Left cardiac atrium (tissue), 4 donors: ENCODE measurements at regions not wholly inside any gene's neighbourhood (a gene's known extent, or its start where the extent isn't known, plus 50 kb on each side); places are given as distances from the start of the nearest gene placed in this dataset.
A peak's percentile ranks its signal among the peaks of the same experiment; 100 is the strongest.

Experiments used
- ATAC-seq, 2 donors: fragments of 200-7000 bp; cut with Tn5 transposase; one replicate each; pipeline ENCODE4 v1.9.1; 2020; ENCODE audit warnings: mild to moderate bottlenecking in 2 of 2, moderate library complexity in 2 of 2
- DNase-seq: peaks from one replicate; pipeline ENCODE4 v3.0.0-alpha.2; 2020
- intact Hi-C, 2 donors: fragments of 100-400 bp; cut with DNase I; formaldehyde crosslinking; loops; one replicate each; pipeline versions ENCODE4 v1.14.1 to v1.15.1; 2022 to 2023
- donor health status: DM: no; HTN: yes; CAD: no.
- donor health status: DM: no; HTN: yes; CAD: no; lungs with severe emphysema.
- donor health status: DM: yes; HTN: yes; CAD: no.
- donor health status: Dilated cardiomyopathy.

DNA sequence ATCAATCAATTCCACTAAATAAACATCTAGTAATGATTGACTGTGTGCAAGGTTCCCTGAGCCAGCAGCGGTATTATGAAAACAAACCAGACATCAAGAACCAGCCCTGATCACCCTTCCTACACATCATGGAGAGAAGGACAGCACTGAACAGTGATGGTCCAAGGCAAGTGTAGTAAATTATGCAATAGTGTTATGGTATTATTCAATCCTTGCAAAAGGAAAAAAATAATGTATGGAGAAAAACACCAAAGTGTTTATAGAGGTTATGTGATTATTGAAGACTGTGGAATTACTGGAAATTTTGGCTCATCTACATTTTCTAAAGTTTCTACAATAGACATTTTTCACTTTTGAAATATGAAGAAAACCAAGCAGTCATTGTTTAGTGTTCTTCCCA, 105.3 kb downstream of the RCN1 start:
- DNase-seq, result no peak
- ATAC-seq, result no peak
- intact Hi-C loops, result no loop called here

DNA sequence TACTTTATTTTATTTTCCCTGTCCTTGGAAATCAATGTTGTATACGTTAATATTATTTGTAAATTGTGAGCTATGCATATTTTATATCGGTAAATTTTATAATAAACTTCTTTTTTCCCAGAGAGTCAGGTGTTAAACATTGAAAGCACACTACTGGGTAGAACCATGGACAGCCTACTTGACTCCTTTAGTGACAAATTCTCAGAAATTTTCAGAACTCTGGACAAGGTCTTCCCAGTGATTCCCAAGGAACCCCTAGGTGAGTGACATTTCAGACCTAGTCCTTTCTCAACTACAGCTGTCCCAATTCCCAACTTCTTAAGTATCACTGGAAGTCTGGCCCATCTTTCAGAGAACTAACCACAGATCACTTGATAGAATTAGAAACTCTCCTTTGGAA, 107.2 kb downstream of the RCN1 start:
- DNase-seq, result no peak
- ATAC-seq, result no peak
- intact Hi-C loops, result no loop called here

DNA sequence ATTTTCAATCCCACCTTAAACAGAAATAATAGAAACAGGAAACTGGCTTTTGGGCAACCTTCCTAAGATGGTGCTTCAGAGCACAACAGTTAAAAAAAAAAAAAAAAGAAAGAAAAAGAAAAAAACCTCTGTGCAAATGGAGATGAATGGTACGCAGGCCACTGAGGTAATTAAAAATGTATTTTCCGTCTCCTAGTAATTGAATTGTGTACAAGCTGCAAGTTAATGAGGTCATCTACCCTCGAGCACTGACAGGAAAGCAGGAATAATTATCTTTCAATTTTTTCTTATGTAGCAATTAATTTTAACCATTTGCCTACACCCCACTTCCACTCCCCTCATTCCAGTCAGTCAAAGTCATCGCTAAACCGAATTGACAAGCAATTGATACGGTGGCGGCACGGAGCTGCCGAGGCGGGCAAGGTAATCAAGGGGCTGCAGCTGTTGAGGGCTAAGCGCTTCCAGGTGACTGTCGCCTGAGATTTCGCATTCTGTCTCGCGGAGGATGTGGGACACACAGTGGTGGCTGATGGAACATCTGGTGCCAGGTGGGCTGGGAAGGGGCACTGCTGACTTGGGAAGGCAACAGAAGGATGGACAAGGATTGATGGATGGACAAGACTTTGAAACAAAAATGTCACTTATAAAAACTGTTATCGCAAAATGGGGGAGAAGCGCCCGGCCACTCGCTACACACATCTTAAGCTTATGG, 109.4 kb downstream of the RCN1 start:
- no peak for DNase-seq
- intact Hi-C loops, result no loop called here
- ATAC-seq, result no peak

DNA sequence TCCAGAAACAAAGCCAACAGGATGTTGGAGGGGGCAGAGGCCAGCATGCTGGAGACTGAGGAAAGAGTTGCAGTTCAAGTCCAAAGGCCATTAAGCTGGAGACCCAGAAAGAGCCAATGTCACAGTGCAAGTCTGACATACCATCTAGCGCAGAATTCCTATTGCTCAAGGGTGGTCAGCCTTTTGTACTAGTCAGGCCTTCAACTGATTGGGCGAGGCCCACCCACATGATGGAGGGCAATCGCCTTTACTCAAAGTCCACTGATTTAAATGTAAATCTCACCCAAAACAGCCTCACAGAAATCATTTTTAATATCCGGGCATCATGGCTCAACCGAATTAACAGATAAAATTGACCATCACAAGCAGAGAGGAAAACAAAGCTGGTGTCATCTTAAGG, 113.9 kb downstream of the RCN1 start:
- ATAC-seq, result no peak
- intact Hi-C loops, result no loop called here
- no peak for DNase-seq

DNA sequence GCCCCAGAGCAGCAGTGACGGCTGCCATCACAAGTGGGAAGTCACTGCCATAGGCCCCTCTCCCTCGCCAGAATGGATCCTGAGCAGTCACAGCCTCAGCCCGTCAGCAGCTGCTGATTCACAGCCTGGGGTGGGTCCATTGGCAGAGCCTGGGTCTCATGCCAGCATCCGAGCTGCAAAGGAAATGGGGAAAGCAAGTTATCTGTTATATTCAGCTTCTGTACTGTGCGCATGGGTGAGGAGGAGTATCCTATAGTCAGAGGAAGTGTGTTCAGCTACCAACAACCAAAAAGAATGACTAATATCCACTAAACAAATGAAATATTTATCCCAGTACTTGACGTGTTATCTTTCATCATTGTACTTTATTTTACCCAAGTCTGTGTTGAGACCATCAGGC, 119.7 kb downstream of the RCN1 start:
- ATAC-seq (peak in 1 of 2 donors; percentile 57), DNase-seq (no peak)
- intact Hi-C loops, result no loop called here

DNA sequence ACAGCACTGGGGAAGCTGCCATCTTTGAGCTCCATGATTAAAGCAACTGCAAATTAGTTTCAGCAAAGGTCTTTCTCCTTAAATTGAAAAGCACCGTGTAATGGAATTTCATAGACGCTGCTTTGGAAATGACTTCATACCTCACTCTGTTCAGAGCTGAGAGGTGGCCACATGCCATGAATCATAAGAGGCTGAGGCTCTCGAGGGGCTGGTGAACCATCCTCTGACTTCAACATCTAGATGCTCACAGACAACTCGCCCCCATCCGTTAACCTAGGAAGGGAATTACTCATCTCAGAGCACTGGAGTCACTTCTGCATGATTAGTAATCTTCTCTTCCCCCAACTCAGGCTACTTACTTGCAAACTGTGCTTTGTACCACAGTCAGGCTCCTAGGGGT, 122.3 kb downstream of the RCN1 start:
- intact Hi-C loops, result no loop called here
- ATAC-seq, result peak in 1 of 2 donors; percentile 32
- DNase-seq, result no peak

DNA sequence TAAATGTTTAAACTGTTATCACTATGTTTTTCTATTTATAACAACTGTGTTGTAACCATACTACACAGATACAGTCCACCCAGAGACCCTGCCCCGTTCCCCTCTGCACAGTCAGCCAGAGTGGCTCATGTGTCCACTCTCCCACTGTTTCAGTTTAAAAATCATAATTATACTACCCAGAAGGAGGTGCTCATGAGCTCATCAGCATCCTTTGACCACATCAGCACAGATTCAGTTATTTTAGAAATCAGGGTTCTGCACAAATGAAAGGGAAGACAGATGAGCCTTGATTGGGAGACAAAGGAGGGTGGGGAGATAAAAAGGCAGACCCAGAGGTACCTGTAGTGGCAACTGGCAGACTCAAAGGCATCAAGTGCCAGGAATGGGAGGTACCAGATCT, 124.3 kb downstream of the RCN1 start:
- DNase-seq, result no peak
- intact Hi-C loops, result no loop called here
- no peak for ATAC-seq

DNA sequence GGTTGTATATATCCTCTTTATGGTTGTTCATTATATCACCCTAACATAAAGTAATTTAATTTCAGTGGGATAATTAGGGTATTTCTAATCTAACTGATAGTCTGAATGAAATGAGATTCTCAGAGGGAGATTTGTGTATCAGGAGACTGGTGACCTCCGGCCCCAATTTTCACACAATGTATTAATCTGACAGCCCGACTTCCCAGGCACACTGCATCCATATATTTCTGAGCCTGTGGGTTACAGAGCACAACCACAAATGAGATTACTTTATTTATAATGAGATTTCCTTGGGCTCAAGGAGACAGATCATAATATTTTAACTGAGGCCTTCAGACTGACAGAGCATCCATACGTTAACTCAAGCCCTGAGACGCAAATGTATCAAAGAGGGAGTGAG, 125.9 kb downstream of the RCN1 start:
- ATAC-seq (no peak), DNase-seq (no peak)
- intact Hi-C loops, result no loop called here

DNA sequence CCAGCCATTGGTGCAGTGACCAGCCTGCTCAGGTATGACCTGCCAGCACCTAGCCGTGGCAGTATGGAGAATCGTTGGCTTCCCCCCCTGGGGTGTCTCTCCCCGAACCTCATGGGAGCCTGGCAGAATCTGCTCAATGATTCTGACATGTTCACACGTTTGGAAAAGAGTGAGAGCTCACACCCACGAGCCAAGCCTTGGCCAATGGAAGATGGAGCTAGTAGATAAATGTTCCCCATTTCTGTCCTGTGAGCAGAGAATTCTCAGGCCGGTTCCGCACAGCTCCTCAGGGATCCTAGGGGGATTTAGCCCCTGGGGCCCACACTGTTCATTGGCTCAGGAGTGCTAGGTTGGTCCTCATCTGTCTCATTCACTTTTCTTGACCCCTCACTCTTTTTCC, 128.4 kb downstream of the RCN1 start:
- ATAC-seq (no peak), DNase-seq (no peak)
- intact Hi-C loops, result no loop called here

DNA sequence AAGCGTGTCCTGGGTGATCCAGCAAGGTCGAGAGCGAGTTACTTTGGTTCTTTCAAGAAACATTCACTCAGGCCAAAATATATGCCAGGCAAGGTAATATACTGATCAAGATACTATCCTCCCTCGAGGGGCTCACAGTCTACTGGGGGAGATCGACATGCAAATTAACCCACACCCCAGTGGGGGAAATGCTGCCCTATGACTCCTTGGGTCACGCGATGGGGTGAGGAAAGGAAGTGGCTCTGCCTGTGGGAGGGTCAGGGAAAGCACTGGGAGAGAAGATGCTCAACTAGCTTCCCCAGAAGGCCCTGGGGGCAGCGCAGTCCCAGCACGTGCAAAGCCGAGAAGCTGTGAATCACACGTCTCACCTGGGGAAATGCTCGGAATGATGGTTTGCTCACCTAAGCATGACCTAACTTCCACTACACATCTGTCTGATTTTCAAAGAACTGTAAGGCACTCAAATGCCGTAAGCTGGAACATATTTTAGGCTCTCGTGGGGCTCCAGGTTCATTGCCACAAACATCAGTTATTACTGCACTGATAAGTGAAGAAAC, 130.7 kb downstream of the RCN1 start:
- intact Hi-C loops, result no loop called here
- no peak for DNase-seq
- no peak for ATAC-seq

DNA sequence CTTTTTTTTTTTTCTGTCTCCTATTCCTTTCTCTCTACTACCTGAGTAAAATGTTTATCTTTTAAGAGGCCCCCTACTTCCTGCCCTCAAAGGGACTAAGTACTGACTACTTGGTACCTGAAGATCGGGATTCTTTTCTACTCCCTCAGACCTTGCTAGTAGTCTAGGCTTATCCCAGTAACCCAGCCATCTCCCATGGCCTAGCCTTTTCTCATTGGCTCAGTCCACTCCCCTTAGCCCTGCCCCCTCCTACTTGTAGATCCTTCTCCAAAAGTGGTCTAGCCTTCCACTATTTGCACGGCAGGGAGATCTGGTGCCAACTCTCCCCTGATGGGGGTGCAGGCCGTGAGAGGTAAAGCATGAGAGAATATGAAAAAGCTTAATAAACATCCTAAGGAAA, 133.7 kb downstream of the RCN1 start:
- DNase-seq, result no peak
- ATAC-seq, result no peak
- intact Hi-C loops, result no loop called here

DNA sequence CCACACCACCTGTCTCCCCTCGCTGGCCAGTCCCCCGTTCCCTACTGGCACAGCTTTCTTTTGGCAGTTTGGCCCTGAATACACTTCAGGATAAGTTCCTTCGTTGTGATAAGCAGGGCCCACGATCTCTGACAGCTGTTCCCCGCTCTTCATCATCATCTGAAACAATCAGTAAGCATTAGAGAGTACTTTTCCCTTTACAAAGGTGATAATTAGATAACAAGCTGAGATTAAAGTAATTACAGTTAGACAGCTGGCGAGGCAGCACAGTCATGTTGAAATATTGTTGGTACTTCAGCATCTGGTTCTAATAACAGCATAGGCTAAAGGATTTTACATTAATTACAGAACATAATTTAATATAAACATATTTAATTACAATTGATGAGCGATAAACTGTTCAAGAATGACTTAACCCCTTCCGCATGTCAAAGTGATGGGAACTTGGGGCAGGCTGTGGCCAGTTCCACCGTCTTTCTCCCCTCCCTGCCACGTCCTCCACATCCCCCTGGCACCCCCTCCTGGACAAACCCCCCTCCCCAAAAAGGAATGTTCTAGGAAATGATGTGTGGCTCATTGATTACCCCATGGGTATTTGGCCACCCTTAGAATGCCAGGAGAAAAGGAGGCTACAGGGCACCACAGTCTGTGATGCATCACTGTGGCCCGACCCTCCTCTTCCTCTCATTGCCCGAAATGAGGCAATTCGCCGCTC, 134.9 kb downstream of the RCN1 start:
- ATAC-seq (no peak), DNase-seq (no peak)
- intact Hi-C loops, result no loop called here

DNA sequence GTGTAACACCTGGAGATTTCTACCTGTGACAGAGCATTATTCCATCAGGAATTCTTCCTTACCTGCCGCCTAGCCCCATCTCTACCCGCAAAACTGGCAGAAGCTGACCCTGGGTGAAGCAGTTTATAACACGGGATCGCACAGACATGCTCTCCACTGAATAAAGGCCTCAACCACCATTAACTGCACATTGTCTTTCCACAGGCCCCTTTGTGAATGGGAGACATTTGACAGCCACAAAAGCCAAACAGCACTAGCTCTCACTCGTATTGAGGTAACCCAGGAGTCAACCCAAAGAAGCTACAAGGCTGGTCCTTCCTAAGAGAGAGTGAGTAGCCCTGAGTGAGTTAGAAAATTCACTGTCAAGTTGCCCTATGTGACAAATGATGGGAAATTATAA, 135.6 kb downstream of the RCN1 start:
- DNase-seq (no peak), ATAC-seq (no peak)
- intact Hi-C loops, result no loop called here

DNA sequence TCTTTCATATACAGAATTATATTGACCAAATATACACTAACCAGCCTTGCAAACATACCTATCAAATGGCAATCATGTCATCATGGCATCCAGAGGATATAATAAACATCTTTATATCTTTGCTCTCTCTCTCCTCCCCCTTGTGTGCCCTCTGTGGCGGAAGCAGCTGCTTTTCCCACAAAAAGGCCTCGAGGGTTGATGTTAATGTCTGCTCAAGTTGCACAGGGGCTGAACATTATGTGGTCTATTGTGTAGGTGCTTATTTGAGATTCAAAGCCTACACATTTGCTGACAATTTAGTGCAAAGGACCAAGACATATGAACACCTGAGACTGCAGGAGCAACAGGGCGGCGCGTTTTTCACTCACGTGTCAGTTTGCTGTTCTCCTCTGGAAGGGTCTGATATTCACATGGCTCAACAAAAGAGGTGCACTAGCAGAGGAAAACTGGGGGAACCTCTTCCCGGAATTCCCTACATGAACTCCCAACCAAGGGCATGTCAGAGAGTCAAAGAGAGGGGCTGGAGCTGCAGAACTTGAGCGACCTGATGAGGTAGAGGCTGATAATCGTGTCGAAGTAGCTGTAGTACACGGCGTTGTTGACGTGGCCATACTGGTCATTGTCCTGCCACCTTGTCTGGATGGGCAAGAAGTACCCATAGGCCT, 138.8 kb downstream of the RCN1 start:
- ATAC-seq, result no peak
- intact Hi-C loops, result no loop called here
- no peak for DNase-seq

DNA sequence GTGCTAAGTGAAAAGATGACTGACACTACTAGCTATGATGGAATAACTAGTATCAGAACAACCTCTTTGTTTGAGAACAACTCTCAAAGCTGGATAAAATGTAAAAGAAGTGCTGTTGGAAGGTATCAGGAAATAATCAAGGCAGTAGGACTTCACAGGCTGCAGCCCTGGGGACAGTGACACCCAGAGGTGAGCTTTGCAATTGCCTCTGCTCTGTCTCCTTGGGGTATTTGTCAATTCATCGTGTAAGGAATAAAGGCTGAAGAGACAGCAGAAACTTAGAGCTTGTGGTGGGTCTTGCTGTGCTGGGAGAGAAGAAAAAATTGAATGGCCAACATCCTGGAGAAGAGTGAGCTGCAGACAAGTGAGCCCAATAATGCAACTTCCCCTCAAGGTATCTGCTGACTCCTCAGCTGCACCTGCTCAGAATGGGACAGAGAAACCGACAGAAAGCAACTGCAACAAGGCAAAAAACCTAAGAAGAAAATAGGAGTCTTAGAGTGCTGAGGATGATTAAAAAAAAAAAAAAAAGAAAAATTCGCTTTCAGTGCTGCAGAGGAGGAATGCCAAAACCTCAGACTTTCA, 141.1 kb downstream of the RCN1 start:
- intact Hi-C loops, result no loop called here
- ATAC-seq (no peak), DNase-seq (no peak)

DNA sequence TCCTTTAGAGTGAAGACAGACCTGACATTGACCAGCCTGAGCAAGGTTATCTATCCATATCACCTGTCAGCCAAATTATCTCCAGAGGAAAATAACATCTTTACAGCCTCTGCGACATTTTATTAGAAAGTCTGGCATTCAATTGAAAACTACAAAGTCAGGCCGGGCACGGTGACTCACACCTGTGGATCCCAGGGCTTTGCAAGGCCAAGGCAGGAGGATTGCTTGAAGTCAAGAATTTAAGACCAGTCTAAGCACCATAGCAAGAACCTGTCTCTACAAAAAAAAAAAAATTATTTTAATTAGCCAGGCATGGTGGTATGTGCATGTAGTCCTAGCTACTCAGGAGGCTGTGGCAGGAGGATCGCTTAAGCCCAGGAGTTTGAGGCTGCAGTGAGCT, 141.6 kb downstream of the RCN1 start:
- no peak for ATAC-seq
- intact Hi-C loops, result no loop called here
- no peak for DNase-seq

DNA sequence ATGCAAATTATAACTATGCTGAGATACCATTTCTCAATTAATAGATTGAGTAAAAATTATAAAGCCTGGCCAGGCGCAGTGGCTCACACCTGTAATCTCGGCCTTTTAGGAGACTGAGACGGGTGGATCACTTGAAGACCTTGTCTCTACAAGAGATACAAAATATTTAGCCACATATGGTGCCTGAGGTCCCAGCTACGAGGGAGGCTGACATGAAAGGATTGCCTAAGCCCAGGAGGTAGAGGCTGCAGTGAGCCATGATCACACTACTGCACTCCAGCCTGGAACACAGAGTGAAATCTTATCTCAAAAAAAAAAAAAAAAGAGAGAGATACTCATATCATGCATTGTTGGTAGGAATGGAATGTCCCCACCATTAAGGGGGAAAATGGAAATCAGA, 142.4 kb downstream of the RCN1 start:
- intact Hi-C loops, result no loop called here
- DNase-seq, result no peak
- no peak for ATAC-seq

DNA sequence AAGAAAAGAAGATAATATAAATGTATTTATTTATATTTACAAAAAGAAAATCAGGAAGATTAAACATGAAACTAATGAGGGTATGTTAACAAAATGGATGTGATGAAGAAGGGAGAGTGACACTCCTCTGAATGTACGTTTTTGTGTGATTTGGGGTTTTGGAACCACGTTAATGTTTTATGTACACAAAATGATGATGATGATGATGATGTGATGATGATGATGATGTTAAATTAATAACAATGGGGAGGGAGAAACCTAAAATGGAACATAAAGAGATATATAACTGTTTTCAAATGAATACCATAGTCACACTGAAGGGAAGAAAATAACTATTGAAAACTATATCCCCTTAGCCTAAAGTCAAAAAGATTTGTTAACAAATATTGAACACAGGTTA, 143.1 kb downstream of the RCN1 start:
- intact Hi-C loops, result no loop called here
- DNase-seq, result no peak
- ATAC-seq, result no peak

DNA sequence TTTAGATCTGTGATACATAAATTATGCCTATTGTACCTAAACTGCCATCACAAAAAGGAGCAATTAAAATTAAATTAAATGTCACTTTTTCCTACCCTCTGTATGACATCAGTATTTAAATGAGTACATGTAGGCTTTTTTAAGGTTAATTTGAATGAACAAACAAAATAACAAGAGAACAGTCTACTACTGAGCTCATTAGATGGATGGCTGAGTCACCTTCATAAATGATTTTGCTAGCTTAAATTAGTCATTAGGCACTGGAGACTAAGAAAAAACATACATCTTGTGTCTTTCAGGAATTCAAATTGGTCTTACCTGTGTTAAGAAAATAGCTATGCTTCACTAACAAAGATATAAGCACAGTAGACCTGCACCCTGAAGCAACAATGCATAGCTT, 153.6 kb downstream of the RCN1 start:
- ATAC-seq, result no peak
- DNase-seq, result no peak
- intact Hi-C loops, result no loop called here

DNA sequence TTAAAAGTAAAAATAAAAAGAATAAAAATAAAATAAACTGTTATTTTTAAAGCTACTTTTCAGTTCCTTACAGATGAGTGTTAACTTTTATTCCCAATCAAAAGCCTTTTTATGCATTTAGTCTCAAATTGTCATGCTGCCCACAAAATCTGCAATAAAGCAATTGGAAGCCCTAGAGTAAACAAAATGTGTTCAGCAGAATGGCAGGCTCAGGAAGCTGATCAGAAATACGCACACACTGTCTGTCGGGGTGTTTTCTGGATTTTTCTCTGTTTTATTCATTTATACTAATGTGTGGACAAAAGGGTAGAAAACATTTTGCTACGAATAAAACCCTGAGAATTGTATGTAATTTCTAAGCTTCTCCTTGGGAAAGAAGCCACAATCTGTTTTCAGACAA, 162.8 kb downstream of the RCN1 start:
- ATAC-seq, result no peak
- intact Hi-C loops, result no loop called here
- no peak for DNase-seq
